SIG-M5 treated with dmso at 0.1 percent for 504 hours (cell line): ENCODE measurements at regions not wholly inside any gene's neighbourhood (a gene's known extent, or its start where the extent isn't known, plus 50 kb on each side); places are given as distances from the start of the nearest gene placed in this dataset.

Experiments
- DNase-seq: peaks from one replicate; lab custom pipeline; 2025; ENCODE audit not compliant: unreplicated experiment; lab: John Stamatoyannopoulos, UW

- no peak for DNase-seq
Measured at GRCh38 chr13:105660561-105660960, 874.9 kb downstream of the EFNB2 start.

DNA sequence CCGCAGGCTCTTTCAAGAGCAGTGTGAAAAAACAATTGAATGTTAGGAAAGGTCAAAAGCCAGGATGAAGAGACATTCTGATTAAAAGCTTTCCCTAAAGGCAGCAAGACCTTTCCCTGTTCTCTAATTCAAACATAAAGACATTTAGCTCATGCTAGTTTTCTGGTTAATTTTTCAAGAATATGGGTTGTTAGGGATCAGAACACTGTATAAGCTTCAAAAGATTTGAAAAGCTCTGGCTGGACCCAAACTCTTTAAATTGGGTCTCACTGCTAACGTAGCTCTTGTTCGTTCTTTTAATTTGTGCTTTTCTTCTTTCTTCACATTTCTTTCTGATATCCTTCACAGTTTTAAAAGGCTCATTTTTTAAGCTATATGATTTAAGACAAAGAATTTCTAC is 877.0 kb downstream of the EFNB2 start:
- no peak for DNase-seq

DNA sequence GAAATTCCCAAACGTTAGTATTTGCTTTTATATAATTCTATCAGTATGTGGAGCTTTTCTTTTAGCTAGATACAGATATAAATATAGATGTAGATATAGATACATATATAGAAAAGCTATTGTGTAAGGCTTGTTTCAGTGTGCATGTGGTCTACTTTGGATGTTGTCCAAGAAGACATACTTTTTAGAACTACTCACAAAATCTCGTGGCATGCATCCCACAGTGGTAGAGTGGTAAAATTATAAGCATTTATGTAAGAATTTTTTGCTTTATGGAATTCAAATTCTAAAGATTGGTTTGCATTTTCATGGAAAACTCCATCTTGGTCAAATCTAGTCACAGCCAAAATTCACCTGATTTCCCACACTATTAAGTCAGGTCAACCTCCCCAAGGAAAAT is 880.4 kb downstream of the EFNB2 start:
- no peak for DNase-seq

DNA sequence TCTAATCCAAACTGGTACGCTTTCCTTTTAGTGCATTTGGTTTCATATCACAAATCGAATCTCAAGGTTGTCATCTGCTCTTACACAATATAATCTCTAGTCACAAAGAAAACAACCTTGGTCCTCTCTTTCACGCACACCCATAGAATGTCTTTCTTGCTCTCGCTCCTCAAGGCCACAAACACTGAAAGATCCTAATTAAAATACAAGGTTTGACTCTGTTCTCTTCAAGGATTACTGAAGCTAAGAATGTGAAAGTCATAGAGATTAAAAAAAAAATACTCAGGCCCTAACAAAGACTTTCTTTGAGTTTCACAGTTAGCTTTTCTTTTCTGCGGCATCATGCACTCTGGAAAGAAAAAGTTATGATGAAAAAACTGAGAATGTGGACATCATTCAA is 891.5 kb downstream of the EFNB2 start:
- no peak for DNase-seq

GRCh38 chr13:105642511-105642958 is 892.9 kb downstream of the EFNB2 start:
- DNase-seq, result no peak

GRCh38 chr13:105641121-105641520 is 894.3 kb downstream of the EFNB2 start:
- DNase-seq, result no peak

GRCh38 chr13:105638426-105638825 is 897.0 kb downstream of the EFNB2 start:
- DNase-seq, result no peak

- DNase-seq, result no peak
Measured at GRCh38 chr13:105634059-105634458, 901.4 kb downstream of the EFNB2 start.

GRCh38 chr13:105630431-105630830 is 905.0 kb downstream of the EFNB2 start:
- no peak for DNase-seq

DNA sequence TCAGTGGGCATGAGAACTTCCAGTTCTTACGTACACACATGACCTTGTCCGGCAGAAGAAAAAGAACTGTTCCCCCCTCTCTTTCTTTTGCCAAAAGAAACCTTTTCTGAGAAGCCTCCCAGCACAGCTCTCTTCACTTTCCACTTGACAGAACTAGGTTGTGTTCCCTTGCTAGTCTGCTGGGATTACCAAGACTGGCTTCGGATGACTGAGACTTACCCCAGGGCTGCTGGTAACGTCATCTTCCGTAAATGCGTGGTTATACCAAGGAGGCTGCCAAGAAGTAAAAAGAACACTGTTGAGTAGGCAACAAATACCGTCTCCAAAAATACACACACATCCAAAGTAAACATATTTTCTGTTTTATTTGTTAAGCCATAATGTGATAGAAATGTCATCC is 908.2 kb downstream of the EFNB2 start:
- no peak for DNase-seq

- peak; percentile 2 for DNase-seq
Measured at GRCh38 chr13:105625691-105626090, 909.8 kb downstream of the EFNB2 start.

DNA sequence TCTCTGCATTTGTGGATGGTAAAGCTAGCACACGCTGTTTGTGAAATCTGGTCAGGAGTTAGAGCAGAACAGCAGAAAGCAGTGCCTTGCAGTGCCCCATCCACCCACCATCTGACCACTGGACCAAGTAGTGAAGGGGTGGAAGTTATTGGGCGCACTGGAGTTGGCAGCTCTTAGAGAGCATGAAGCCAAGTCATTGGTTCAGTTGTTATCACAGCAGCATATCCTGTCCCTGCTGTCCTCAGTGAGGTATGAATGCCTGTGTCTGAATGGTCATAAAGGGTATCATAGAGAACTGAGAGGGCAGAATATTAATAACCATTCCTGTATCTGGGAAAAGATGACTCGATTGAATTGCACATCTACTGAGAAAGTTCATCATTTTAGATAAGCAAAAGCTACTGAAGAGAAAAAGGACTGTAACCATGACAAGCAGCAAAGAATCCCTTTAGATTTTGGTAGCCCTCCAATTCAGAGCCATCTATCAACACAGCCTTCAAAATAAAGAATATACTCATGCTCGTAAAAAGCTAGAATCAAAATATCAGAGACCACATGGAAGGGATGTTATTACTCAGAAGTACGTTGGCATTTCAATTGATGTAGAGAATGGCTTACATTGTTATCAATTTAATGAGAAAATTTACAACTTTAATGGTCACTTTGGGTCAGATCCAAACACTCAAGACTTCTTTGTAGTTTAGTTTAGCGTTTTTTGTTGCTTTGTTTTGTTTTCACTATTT is 919.0 kb downstream of the EFNB2 start:
- DNase-seq, result no peak

- no peak for DNase-seq
Measured at GRCh38 chr13:105612541-105612940, 922.9 kb downstream of the EFNB2 start.

DNA sequence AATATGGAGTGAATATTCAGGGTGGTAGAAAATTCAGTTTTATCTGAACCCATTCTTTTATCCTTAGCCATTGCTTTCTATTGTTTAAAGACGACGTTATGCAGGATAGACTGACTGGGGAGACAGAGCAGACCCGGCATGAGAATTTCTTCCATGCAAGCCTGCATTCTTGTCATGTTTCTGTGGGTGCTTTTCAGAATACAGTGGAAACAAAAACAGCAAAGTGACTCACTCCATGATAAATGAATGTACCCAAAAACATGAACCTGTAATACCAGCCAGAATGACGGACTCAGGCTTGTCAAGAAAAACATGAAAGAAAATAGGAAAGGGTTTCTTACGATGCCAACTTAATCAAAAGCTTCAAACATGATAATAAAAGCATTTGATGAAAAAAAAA is 924.0 kb downstream of the EFNB2 start:
- no peak for DNase-seq

- no peak for DNase-seq
Measured at GRCh38 chr13:105608104-105608503, 927.4 kb downstream of the EFNB2 start.

- DNase-seq, result no peak
Measured at GRCh38 chr13:105607426-105607825, 928.0 kb downstream of the EFNB2 start.

DNA sequence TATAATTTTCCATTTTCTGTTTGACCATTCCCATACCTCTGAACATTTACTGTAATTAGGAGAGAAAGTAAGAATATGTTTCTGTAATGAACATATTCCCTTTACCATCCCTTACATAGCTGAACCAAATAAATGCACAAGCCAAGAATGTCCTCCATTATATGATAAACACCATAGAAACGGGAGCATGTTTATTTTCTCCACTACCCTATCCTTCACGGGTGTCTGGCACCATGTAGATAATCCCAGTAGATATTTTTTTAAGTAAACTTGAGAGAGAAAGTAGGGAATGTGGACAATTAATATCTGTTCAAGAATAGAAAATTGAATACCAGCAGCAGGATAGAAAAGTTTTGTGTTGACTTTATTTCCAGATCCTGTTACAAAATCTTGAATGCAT is 928.4 kb downstream of the EFNB2 start:
- DNase-seq, result no peak

- DNase-seq, result no peak
Measured at GRCh38 chr13:105602956-105603670, 932.3 kb downstream of the EFNB2 start.

GRCh38 chr13:105599477-105600037 is 935.9 kb downstream of the EFNB2 start:
- no peak for DNase-seq

- no peak for DNase-seq
Measured at GRCh38 chr13:105598529-105598928, 936.9 kb downstream of the EFNB2 start.

GRCh38 chr13:105597573-105597972 is 937.9 kb downstream of the EFNB2 start:
- DNase-seq, result no peak

- DNase-seq, result no peak
Measured at GRCh38 chr13:105595471-105595870, 940.0 kb downstream of the EFNB2 start.
